GM18867 (cell line): ENCODE measurements at regions not wholly inside any gene's neighbourhood (a gene's known extent, or its start where the extent isn't known, plus 50 kb on each side); places are given as distances from the start of the nearest gene placed in this dataset.

Experiments
- ATAC-seq: cut with Tn5 transposase; IDR thresholded peaks from one replicate; pipeline ENCODE4 v1.9.1; 2021; ENCODE audit warnings: mild to moderate bottlenecking, moderate library complexity; ENCODE audit not compliant: unreplicated experiment

DNA sequence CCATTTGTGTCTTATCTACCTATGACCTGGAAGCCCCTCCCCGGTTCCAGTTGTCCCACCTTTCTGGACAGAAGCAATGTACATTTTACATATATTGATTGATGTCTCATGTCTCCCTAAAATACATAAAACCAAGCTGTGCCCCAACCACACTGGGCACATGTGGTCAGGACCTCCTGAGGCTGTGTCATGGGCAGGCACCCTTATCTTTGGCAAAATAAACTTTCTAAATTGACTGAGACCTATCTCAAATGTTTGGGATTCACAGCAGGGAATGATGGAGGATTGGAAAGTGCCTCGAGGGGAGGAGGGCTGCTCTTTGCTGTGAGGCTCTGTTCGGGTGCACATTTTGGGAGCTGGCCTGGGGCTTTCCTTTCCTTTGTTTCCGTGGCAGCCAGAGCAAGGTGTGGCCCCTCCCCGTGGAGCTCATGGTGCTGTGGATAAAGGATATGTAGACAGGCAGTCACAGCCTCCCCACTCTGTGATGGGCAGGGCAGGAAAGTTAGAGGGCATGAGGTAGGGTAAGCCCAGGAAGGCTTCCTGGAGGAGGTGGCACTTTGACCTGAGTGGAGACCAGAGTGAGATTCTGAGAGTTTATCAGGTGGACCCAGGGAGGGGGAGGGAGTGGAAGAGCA lies 615.6 kb downstream of the TBC1D22A start:
- ATAC-seq: no peak

DNA sequence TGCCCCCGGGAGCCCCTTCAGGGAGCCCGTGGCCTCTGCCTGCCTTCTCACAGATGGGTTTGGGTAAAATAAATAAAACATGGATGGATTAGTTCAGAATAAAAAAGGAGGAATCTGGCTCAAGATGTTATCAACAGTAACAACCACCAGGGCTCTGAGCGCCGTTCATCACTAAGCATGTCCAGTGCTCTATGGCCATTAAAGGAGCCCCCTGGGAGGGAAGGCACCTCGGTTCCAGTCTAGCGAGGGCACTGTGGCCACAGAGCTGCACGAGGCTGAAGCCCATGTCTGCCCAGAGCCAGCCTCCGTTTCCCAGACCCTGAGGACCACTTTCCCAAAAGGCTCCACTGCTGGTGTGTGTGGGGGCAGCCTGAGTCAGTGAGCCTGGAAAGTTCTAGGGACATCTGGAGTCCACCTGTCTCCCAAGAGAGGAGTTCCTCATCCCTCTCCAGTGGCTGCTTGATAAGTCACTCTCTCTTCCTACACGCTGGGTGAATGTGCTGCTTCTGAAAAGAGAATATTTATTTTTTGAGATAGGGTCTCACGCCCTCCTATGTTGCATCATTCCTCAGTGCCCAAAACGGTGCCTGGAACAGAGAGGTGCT lies 614.6 kb downstream of the TBC1D22A start:
- ATAC-seq: no peak

DNA sequence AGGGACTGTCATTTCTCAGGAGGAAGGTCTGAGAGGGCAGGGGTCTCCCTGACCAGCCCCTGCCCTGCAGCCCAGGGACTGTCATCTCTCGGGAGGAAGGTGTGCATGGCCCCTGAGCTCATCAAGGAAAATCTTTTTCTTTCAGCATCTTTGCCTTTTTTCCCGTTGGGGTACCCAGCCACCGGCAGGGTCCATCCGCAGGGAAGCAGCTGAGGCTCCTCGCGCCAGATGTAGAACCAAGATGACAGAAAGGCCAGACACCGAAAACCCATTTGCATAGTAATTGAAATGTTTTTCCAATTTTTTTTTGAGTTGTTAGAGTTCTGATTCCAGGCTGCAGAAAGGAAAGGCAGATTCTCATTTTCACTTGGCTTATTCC lies 613.9 kb downstream of the TBC1D22A start:
- ATAC-seq: no peak

DNA sequence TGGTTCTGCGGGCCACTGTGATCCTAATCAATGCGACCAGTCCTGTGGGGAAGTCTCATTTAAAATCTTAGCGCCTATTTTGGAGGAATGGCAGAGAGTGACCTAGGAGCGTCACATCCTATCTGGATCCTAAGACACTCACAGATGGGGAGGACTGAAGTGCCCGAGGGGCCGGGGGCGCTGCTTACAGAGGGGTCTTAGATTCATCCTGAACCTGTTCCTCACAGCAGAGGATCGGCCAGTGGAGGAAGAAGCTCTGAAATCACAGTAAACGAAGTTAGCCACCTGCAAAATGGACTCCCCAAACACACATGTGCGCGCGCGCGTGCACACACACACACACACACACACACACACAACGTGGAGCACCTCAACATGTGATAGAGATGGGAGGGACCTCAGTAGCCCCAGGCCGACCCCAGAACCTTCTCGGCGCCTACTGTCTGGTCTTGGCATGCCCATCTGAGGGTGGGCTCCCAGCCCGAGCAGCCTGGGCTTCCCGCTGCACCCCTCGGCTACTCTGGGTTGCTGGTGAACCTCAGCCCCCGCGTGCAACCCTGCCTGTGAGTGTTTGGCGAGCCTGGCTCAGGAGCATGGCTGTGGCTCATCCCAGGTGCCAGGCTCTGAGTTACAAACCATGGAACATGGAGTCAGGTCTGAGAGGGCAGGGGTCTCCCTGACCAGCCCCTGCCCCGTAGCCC lies 613.3 kb downstream of the TBC1D22A start:
- ATAC-seq: no peak

DNA sequence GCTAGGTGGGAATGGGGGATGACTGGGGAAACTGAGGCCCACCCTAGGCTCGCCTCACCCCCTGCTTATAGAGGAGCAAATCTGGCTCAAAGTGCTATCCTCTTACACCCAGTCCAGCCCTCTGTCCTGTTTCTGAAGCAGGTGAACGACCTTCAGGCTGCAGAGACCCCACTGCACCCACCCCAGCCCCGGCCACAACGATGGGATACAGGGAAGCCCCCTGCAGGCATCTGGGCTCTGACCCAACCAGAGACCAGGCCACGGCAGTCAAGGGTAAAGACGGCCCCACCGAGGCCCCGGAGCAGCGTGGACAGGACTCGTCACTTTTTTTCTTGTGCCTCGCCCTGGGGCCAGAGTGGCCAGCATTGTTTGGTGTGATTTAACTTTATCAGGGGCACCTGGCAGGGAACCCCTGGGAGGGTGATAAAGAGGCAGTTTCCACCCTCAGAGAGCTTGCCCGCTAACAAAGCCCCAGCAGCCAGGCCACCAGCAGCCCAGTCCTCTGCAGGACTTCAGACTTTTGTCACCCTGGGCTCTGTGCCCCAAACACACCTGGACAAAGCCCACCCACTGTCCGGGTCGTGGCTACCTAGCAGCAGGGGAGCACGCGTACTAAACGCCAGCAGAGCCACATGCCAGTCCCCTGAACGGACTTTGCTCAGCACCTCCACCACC lies 612.6 kb downstream of the TBC1D22A start:
- ATAC-seq: no peak

DNA sequence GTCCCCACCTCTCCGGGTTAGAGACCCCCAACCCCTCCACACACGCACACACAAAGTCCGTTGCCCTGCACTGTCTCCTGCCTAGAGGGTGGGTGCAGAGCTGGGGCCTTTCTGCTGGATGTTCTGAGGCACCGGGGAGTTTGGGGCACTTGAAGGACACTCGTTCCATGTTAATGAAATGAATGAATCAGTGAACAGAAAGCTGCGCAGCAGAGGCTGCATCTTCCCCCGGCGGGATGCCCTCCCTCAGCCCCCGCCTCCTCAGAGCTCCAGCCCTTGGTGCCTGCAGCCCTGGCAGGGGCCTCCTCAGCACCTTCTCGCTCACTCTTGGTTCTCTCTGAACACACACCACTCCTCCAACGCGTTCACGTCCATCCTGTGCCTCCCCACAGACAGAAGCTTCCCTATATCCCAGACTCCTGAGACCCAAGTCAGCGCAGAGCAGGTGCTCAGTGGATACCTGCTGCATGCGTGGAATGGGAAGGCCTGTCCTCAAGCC lies 611.9 kb downstream of the TBC1D22A start:
- no peak for ATAC-seq

DNA sequence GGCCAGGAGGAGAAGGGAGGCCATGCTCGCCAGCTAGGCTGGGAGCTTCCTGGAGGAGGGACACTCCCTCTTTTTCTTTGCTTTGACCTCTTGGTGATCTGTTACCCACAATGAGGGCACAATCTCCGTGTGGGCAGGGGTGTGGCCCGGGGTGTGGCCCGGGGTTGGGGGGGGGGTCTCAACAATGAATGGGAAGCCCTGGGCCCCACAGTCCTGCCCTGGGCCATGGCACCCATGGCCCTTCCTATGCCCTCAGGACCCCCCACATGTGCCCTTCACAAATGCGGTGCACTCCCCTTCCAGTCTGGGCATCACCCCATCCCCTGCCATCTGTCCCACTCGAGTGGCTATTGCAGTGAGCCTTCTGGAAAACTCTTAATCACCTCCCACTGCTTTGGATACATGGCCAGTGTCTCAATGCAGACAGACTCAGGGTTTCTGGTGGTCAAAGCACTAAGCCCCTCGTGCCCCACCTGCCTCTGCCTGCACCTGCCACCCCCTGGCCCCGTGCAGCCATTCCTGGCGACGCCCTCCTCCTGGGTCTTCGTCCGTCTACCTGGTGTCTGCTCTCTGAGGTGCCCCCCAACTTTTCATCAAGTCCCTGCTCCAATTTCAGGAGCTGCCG lies 611.3 kb downstream of the TBC1D22A start:
- no peak for ATAC-seq

DNA sequence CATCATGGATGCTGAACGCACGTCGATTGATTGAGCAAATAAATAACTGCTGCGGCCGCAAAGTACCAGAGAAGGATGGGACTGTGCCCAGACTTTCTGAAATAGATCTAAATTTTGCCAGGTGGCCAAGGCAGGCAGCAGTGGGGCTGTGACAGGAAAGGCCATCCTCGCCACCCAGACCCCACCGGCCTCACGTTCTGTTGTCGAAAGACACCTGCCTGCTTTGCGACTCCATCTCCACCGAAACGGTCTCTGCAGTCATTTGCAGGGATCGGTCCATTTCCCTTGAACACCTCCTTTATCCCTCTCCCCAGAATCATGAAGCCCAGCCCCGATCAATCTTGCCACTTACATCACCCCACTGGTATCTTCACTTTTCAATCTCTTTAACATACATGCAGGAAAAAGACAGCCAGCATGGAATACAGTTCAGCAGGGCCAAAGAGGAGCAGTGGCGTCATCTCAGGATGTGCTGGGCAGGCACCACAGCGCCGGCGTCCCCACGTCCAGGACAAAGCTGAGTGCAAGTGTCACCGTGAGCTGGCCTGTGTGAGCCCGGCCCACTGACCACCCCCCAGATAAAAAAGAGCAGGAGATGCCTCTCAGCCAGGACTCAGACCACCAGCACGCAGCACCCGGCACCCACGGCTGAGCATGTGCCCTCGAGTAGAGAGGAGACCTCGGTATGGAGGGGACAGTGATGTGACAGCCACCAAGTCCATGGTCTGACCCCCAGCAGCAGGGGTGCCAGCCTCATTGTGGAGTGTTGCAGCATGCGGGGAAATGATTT lies 610.3 kb downstream of the TBC1D22A start:
- no peak for ATAC-seq

DNA sequence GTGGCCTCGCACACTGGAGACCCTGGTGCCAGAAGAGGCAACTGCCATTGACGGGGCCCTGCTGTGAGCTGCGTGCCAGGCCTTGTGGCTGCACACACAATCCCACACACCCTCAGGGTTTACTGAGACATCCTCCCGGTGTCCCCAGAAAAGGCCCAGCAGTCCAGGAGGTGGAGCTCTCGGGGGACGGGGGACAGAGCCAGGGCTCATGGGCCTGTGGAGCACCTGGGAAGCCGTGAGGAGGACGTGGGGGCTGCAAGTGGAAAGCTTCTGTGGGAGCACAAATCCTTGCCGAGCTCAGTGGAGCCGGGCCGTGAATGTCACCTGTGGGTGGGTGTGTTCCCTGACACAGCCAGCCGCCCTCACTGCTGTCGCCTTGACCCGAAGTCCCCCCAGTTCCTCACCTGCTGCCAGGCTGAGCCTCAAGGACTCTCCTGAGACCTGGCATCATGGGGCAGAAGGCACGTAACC lies 609.7 kb downstream of the TBC1D22A start:
- no peak for ATAC-seq

DNA sequence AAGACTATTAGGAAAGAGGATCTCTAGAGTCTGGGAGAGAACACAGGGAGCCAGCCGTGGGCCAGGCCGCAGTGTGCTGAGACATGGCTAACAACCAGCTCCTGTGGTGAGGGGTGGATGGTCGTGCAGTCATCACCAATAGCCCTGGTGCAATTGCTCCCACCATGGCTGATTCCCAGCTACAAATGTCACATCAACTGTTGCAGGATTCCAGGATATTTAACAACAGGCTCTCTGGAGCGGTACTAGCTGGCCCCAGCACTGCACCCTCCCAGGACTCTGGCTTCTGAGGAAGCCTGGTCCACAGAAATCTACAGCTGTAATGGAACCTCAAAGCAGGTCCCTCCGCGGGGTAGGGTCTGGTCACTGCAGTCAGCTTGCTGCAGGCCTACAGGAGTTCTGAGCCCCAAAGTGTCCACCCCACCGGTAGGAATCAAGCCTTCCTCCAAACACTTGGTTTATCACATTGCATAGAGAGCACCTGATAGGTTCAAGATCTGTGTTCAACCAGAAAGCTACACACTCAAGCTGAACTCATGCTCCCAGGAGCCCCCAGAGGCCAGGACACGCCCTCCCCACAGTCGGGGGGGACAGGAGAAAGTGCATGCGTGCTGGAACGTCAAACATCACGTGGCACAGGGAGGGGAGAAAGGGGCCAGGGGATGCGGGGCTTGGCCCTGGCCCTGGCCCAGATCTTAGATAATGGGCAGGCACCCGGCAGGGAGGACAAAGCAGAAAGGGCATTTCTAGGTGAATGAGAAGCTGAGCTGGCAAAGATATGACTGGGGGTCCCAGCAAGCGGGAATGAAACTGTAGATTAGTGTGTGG lies 609.0 kb downstream of the TBC1D22A start:
- no peak for ATAC-seq

DNA sequence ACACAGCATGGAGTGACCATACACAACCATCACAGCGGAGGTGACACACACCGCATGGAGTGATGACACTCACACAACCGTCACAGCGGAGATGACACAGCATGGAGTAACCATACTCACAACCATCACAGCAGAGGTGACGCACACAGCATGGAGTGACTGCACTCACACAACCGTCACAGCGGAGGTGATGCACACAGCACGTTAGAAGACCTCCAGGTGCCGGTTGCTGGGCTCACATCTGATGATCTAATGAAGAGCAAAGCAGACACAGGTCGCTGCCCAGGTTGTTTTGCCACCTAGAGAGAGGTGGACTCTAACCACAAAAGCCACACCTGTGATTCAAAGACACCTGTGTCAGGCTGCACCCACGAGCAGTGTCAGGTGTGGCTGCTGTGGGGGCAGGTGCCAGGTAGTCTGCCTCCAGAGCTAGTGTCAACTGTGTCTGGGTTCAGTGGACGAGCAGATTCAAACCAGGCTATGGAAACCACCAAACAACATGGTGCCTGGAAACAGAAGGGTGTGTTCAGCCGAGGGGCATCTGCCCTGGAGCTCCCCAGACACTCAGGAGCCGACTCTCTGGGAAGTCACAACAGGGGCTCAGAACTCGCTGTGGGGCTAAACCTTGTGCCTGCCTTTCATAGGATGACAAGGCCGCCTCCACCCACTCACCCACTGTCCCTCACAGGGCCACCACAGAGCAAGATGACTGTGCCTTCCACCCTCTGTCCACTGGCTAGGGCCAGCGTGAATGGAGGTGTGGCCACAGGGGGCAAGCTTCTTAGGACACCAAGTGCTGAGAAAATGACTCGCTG lies 608.2 kb downstream of the TBC1D22A start:
- no peak for ATAC-seq

DNA sequence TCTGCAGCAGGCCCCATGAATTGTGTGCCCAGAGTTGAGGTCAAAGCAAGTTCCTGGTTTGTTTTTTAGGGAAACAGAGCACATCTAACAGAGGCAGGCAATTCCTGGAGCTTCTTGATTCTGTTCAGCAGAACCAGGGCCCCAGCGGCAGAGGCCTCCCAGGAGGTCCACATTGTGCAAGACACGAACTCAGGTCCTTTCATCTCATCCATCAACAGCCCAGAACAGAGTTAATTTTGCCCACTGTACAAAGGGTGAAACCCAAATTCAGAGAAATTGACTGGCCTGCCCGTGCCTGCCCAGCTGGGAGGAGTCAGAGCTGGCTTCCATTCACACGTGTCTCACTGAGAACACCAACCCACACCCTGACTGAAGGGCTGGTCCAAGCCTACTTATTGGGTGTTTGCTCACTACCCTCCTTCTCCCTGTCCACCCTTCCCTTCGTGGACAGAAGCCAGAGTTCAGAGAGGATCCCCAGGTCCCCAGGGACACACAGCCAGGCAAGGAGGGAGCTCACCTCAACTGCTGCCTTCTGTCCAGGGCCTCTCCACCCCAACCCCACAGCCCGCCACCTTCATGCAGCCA lies 607.1 kb downstream of the TBC1D22A start:
- no peak for ATAC-seq

DNA sequence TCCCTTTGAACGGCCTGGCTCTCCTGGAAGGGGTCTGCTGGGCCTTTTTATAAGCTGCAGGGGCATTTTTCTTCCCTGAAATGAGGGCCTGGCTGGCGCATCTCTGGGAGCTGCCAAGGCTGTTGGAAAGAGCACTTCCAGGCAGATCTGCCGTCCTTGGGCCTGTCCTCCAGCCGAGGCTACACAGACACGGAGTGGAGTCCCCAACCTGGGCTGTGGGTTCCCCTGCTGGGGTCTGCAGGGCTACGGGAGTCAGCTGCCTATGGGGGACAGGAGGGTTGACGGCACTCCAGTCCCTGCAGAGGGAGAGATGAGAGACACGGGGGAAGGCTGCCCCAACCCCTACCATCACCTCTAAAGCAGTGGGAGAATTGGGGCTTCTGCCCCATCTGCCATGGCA lies 606.6 kb downstream of the TBC1D22A start:
- ATAC-seq: no peak

DNA sequence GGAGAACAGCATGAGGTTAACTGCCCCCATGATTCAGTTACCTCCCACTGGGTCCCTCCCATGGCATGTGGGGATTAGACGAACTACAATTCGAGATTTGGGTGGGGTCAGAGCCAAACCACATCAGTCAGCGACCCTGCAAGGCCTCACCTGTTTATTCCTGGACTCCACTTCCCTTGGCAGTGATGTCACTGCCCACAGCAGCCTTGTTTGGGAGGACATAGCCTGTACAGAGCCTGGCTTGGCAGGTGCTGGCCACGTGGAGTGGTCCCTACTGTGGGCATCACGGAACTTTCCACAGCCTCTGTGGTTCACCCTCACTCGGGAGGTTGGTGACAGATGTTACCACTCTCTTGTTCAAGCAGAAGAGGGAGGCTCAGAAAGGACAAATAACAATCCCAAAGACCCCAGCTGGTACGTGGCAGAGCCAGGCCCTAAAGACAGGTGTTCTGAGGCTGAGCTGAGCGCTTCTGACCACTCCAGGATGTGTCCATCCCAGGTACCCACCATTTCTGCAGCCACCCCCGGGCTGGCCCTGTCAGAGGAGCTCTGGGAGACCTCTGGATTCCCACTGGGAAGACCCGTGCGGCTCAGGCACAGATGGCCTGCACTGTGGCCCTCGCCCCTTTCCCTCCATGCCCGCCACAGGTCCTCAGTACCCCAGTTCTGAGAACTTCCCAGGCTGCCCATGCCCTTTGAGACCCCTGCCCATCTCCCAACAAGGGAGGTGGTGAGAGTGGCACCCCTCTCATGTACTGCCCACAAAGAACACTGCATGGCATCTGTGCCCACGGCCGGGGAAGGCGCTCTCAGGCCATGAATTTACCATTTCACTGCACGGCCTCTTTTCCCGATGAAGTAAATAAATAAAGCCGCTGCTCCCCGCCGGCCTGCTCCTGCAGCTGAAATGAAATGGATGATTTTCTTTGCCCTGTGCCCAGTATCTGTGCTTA lies 605.8 kb downstream of the TBC1D22A start:
- ATAC-seq: no peak

DNA sequence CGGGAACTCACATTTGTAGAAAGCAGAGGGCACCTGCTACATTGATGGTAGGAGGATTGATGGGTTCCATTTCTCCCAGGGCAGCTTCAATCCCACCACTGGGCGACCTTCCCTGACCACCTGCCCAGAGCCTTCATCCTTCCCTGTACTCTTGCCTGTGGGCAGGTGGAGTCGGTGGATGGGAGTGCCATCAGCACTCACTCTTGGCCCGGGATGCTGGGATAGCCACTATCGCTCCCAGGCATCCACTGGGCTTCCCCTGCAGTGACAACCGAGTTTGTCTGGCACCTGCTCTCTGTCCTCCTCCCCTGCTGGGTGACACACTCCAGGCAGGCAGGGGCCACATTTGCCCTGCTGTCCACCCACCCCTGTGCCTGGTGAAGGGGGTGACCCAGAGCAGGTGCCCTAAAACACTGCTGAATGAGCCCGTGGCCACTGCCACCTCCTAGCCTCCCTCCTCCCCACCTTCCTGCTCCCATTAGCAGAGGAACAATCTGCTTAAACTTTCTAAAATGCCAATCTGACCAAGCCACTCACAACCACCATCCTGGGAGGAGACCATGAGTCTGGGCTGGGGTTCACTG lies 604.7 kb downstream of the TBC1D22A start:
- no peak for ATAC-seq

DNA sequence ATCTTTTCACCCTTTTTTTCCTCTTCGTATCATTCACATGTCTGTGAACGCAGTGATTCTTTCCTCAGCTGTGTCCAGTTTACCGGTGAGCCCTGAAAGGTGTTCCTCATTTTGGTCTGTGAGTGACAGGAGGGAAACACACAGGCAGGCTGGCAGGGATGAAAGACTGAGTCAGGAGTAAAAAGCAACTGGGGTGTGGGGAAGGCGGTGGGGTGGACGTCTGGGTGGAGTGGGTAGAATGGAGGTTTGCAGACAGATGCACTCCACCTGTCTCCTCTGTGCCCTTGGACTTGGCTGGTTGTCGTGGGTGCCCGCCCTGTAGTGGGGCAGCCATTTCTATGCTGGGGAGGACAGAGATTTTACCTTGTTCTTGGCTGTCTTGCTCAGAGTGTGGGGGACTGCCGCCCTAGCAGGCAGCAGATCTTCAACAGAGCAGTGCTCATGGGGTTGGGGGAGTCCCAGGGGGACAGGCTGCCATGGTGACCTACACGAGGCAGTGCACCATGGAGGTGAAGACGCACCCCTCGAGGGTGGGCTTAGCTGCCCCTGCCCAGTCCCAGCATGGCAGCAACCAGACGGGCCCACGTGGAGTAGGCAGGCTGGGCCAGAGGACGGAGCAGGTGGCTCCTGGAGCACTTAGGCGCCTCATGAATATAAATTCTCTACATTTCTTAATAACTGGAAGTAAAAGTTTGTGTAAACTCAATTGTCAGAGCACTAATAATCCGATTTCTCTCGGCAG lies 603.7 kb downstream of the TBC1D22A start:
- ATAC-seq: no peak
